ENCODE measurements at regions not wholly inside any gene's neighbourhood (a gene's known extent, or its start where the extent isn't known, plus 50 kb on each side); places are given as distances from the start of the nearest gene placed in this dataset.

DNA sequence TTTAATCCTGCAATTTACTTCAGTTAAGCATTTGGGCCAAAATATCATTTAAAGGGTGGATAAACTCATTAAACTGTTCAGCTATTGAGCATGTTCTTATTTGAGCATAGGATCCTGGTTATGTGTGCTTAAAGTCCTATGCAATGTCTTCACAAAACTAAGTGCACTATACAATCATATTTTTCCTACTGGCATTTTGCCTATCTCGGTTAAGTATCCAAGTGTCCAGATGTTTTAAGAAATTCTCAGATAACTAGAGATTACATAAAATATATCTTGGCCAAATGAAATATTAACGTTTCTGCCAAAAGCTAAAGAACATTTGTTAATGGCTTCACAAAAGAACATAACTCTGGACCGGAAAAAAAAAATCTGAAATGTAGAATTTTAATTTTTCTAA is 250.8 kb upstream of the LRFN5 start:
- intact Hi-C loops (cut with DNase I): no loop called here
- TF ChIP-seq, protein P1, sequence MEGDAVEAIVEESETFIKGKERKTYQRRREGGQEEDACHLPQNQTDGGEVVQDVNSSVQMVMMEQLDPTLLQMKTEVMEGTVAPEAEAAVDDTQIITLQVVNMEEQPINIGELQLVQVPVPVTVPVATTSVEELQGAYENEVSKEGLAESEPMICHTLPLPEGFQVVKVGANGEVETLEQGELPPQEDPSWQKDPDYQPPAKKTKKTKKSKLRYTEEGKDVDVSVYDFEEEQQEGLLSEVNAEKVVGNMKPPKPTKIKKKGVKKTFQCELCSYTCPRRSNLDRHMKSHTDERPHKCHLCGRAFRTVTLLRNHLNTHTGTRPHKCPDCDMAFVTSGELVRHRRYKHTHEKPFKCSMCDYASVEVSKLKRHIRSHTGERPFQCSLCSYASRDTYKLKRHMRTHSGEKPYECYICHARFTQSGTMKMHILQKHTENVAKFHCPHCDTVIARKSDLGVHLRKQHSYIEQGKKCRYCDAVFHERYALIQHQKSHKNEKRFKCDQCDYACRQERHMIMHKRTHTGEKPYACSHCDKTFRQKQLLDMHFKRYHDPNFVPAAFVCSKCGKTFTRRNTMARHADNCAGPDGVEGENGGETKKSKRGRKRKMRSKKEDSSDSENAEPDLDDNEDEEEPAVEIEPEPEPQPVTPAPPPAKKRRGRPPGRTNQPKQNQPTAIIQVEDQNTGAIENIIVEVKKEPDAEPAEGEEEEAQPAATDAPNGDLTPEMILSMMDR (IDR thresholded peaks at IDR 0.05): no peak
- Histone ChIP-seq H3K9me3 (no peaks in the 10 kb centered on the region), H3K36me3 (no peaks in the 10 kb centered on the region), H3K4me1 (no peaks in the 10 kb centered on the region), H3K27me3 (no peaks in the 10 kb centered on the region), H3K4me3 (no peak overlapping the region), H3K27ac (no peak overlapping the region)
- ATAC-seq (no peak), DNase-seq (no peak), FAIRE-seq (no peak)
- 12 to 44% methylated on average over 3 of the region's 3 CpGs for WGBS, 2 donors

DNA sequence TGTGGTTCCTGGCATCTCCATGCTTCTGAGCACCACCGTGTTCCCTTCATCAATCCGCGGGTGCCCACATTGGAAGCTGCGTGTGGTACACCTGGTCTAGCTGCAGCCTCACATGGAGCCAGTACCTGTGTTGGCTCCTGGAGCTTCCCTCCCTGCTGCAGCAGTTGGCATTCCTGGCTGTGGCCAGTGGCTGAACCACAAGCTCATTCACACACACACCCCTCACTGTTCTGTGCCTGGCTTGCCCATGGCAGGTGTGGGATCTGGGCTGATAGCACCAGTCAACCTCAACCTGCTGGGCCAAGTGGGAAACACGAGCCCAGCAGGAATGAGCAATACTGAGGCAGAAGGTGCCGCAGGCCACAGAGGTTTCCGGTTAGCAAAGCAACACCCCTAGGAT is 256.2 kb upstream of the LRFN5 start:
- 71 to 84% methylated on average over 7 of the region's 7 CpGs for WGBS, 2 donors
- Histone ChIP-seq H3K36me3 (no peaks in the 10 kb centered on the region), H3K4me1 (no peaks in the 10 kb centered on the region), H3K4me3 (no peak overlapping the region), H3K27me3 (no peaks in the 10 kb centered on the region), H3K9me3 (no peaks in the 10 kb centered on the region), H3K27ac (no peak overlapping the region)
- TF ChIP-seq, protein P1 (IDR thresholded peaks at IDR 0.05): no peak
- FAIRE-seq (no peak), ATAC-seq (no peak), DNase-seq (peak in 2 of 6 donors; percentile 4 to 18)
- intact Hi-C loops (cut with DNase I): no loop called here

DNA sequence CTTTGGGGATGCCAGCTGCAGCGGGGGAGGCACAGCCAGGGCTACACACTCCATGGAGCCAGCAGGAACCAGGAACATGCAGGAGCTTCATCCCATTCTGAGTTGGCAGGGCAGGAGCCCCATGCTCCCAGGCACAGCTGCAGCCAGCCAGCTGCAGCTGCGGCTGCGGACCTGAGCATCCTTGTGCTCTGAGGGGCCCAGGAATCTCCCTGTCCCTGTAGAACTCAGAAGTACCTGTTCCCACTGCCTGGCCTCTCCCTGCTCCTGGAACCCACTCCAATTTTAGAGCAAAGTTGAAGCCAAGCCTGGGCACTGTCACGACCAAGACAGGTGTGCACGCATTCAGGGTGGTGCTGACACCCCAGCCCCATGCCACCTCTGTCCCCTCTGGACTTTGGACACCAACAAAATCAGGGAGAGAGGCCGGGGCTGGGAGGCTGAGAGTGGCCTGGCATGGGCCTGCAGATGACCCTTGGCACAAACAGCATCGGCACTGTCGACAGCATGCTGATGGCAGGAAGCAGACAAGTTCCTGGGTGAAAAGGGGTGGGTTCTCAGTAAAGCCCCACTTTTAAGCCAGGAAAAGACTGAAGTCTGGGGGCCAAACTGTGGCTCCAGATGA is 257.3 kb upstream of the LRFN5 start:
- Histone ChIP-seq H3K27me3 (no peaks in the 10 kb centered on the region), H3K4me3 (no peak overlapping the region), H3K27ac (no peak overlapping the region), H3K36me3 (no peaks in the 10 kb centered on the region), H3K4me1 (no peaks in the 10 kb centered on the region), H3K9me3 (no peaks in the 10 kb centered on the region)
- intact Hi-C loops (cut with DNase I): no loop called here
- 73 to 75% methylated on average over 8 of the region's 8 CpGs for WGBS, 2 donors
- ATAC-seq (no peak), DNase-seq (peak in 2 of 6 donors; percentile 4 to 31), FAIRE-seq (no peak)
- TF ChIP-seq, protein P1 (IDR thresholded peaks at IDR 0.05): no peak

DNA sequence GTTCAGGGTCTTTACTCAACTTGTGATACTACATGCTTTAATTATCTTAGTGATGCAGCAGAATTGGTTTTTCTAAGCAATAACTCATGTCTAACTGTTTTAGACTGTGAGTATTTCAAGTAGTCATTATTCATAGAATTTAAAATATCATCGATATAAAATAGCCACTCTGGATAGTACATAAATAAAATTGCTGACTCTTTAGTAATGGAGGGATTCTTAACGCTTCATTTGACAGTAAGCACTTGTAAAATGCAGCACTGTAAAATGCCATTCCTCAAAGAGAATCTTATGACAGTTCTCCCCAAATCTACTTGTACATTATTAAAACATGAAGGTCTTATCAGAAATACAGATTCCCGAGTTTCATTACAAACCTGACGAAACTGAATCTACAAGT is 262.8 kb upstream of the LRFN5 start:
- no peaks in the 10 kb centered on the region for H3K27me3 ChIP-seq
- no peak overlapping the region for H3K4me3 ChIP-seq
- H3K36me3 ChIP-seq: no peaks in the 10 kb centered on the region
- H3K27ac ChIP-seq: no peak overlapping the region
- no peaks in the 10 kb centered on the region for H3K4me1 ChIP-seq
- FAIRE-seq (no peak), DNase-seq (no peak), ATAC-seq (no peak)
- 56 to 67% methylated on average over 4 of the region's 4 CpGs for WGBS, 2 donors
- intact Hi-C loops (cut with DNase I): no loop called here
- TF ChIP-seq, protein P1 (IDR thresholded peaks at IDR 0.05): no peak
- no peaks in the 10 kb centered on the region for H3K9me3 ChIP-seq

DNA sequence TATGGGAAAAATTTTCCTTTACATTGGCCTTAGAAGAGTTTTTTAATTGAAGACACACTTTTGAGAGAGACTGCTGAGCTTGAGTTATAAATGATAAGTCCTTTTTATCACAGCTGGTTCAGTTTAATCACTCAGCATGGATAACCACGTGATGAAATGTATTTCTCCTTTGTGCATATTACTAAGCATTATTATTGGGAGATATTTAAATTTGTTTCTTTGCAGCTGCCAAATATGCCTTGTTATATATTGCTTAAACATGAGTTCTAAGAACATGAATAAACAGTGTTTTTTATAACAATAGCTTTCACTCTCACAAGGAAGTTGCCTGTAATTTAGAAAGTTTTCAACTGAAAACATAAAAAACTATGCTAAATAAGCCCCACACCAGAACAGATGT is 293.5 kb upstream of the LRFN5 start:
- Histone ChIP-seq H3K9me3 (no peaks in the 10 kb centered on the region), H3K36me3 (no peaks in the 10 kb centered on the region), H3K27ac (no peak overlapping the region), H3K4me3 (no peak overlapping the region), H3K27me3 (no peaks in the 10 kb centered on the region), H3K4me1 (no peaks in the 10 kb centered on the region)
- TF ChIP-seq, protein P1 (IDR thresholded peaks at IDR 0.05): no peak
- no peak for DNase-seq
- intact Hi-C loops (cut with DNase I): no loop called here
- ATAC-seq: no peak
- no peak for FAIRE-seq
- WGBS, 2 donors: 9 to 12% methylated on average over 1 of the region's 1 CpG

All from pancreas (tissue), 10 donors.